ENCODE measurements at regions not wholly inside any gene's neighbourhood (a gene's known extent, or its start where the extent isn't known, plus 50 kb on each side); places are given as distances from the start of the nearest gene placed in this dataset.

DNA sequence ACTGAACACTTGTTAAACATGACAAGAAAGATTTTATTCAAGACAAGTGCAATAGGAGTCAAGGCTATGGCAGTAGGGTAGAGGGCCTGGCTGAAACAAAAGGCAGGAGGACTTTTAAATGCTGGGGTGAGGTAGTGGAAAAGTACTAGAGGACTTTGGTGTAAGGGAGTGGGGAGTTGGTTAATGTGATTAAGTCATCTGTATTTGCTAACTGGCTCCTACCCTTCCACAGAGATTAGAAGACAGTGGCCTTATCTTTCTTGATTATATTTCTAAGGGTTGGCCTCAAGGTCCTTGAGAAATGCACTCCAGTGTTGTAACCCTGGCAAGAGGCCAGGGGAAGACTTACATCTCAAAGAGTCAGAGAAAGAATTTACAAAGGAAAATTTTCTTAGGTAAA lies 160.2 kb upstream of the FTMT start:
- ChIA-PET POLR2A (no interaction called here), CTCF (no interaction called here)
- Histone ChIP-seq H3K4me3 (ENCODE audit: low read depth, low read length) (no peak overlapping the region), H3K27me3 (ENCODE audit: control insufficient read depth, insufficient read depth, low read length) (no peaks in the 10 kb centered on the region), H3K36me3 (ENCODE audit: control insufficient read depth, insufficient read depth, low read length) (no peaks in the 10 kb centered on the region)
- TF ChIP-seq, protein P1, sequence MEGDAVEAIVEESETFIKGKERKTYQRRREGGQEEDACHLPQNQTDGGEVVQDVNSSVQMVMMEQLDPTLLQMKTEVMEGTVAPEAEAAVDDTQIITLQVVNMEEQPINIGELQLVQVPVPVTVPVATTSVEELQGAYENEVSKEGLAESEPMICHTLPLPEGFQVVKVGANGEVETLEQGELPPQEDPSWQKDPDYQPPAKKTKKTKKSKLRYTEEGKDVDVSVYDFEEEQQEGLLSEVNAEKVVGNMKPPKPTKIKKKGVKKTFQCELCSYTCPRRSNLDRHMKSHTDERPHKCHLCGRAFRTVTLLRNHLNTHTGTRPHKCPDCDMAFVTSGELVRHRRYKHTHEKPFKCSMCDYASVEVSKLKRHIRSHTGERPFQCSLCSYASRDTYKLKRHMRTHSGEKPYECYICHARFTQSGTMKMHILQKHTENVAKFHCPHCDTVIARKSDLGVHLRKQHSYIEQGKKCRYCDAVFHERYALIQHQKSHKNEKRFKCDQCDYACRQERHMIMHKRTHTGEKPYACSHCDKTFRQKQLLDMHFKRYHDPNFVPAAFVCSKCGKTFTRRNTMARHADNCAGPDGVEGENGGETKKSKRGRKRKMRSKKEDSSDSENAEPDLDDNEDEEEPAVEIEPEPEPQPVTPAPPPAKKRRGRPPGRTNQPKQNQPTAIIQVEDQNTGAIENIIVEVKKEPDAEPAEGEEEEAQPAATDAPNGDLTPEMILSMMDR (IDR thresholded peaks at IDR 0.05; ENCODE audit: insufficient read depth, low read depth, low read length), result no peak
- no peak for DNase-seq (ENCODE audit: low read depth)

DNA sequence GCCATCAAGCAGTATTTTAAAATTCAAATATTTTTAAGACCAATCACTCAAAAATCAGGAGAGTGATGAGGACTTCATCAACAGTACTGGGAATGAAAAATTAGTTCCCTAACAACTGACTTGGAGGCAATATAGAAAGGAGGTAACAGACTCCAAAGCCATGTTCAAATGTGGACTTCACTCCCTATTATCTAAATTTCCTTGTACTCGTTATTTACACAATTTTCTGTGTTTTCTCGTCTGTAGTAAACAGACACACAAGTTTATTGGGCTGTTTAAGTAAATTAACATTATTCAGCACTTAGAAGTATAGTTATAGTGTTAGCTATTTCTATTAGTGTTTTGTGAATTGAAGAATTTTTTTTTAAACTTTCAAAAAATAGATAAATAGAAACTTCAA lies 159.5 kb upstream of the FTMT start:
- ChIA-PET CTCF (no interaction called here), POLR2A (no interaction called here)
- Histone ChIP-seq H3K27me3 (ENCODE audit: control insufficient read depth, insufficient read depth, low read length) (no peaks in the 10 kb centered on the region), H3K4me3 (ENCODE audit: low read depth, low read length) (no peak overlapping the region), H3K36me3 (ENCODE audit: control insufficient read depth, insufficient read depth, low read length) (no peaks in the 10 kb centered on the region)
- no peak for DNase-seq (ENCODE audit: low read depth)
- TF ChIP-seq, protein P1 (IDR thresholded peaks at IDR 0.05; ENCODE audit: insufficient read depth, low read depth, low read length), result no peak

DNA sequence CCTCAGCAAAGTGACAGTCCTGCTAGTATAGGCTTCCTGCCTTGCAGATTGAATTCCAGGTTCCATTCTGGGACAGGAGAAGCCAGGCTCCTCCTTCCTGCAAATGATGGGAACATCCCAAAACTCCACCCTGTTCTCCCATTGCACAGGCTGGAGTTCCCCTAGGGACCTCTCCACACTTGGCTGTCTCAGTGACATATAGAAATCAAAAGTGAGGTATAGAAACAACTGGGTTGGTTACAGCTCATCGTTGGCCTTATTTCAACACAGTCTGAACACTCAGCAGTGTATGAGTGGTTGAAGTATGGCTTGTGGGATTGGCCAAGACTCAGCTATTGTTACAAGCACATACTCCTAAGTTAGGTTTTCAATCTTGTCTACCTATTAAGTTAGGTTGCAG lies 157.8 kb upstream of the FTMT start:
- H3K27me3 ChIP-seq (ENCODE audit: control insufficient read depth, insufficient read depth, low read length), result no peaks in the 10 kb centered on the region
- H3K4me3 ChIP-seq (ENCODE audit: low read depth, low read length), result no peak overlapping the region
- TF ChIP-seq, protein P1 (IDR thresholded peaks at IDR 0.05; ENCODE audit: insufficient read depth, low read depth, low read length), result no peak
- H3K36me3 ChIP-seq (ENCODE audit: control insufficient read depth, insufficient read depth, low read length), result no peaks in the 10 kb centered on the region
- POLR2A ChIA-PET, result no interaction called here
- CTCF ChIA-PET, result no interaction called here
- no peak for DNase-seq (ENCODE audit: low read depth)

DNA sequence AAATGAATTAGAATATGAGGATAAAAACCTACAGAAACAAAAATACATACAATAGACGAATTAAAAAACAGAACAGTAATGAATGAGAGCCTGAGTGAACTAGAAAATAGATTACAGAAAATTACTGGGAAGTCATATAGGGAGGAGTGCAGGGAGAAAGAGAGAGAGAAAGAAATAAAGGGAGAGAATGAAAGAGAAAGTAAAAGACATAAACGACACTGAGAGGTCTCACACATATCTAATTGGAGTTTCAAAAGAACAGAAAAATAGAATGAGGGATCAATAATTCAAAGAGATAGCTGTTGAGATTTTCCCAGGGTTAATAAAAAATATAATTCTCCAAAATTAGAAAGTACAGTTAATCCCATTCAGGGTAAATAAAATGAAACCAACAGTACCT lies 156.4 kb upstream of the FTMT start:
- no peaks in the 10 kb centered on the region for H3K36me3 ChIP-seq (ENCODE audit: control insufficient read depth, insufficient read depth, low read length)
- POLR2A ChIA-PET, result no interaction called here
- H3K27me3 ChIP-seq (ENCODE audit: control insufficient read depth, insufficient read depth, low read length), result no peaks in the 10 kb centered on the region
- H3K4me3 ChIP-seq (ENCODE audit: low read depth, low read length), result no peak overlapping the region
- DNase-seq (ENCODE audit: low read depth), result no peak
- CTCF ChIA-PET, result no interaction called here
- TF ChIP-seq, protein P1 (IDR thresholded peaks at IDR 0.05; ENCODE audit: insufficient read depth, low read depth, low read length), result no peak

DNA sequence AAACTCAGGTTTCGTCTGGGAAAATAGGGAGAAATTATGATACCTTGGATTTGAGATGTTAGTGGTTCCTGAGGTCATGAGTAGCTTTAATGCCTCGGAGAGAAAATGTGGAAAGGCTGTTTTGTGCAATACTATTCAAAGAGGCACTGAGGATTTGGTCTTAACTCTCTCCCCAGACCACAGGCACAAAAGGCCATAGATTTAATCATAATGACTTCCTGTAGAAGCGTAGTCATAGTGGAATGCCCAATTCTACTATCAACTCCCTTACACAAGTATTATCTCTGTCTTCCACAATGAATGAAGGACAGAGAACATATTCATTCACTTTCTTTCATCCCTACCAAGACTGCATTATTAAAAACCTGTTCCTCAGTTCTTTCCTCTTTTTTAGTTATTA lies 153.0 kb upstream of the FTMT start:
- H3K36me3 ChIP-seq (ENCODE audit: control insufficient read depth, insufficient read depth, low read length), result no peaks in the 10 kb centered on the region
- ChIA-PET POLR2A (no interaction called here), CTCF (no interaction called here)
- DNase-seq (ENCODE audit: low read depth), result no peak
- no peak overlapping the region for H3K4me3 ChIP-seq (ENCODE audit: low read depth, low read length)
- no peaks in the 10 kb centered on the region for H3K27me3 ChIP-seq (ENCODE audit: control insufficient read depth, insufficient read depth, low read length)
- TF ChIP-seq, protein P1 (IDR thresholded peaks at IDR 0.05; ENCODE audit: insufficient read depth, low read depth, low read length), result no peak
